Fibroblast of skin of scalp (primary cell): ENCODE measurements at regions not wholly inside any gene's neighbourhood (a gene's known extent, or its start where the extent isn't known, plus 50 kb on each side); places are given as distances from the start of the nearest gene placed in this dataset.
"Not testable (repeated sequence)": the region's sequence is repeated elsewhere in the genome, so short reads cannot be mapped to it uniquely, and the experiment has no call there.

Experiments used
- DNase-seq: peaks from one replicate; pipeline ENCODE4 v3.0.0-alpha.2; 2013

DNA sequence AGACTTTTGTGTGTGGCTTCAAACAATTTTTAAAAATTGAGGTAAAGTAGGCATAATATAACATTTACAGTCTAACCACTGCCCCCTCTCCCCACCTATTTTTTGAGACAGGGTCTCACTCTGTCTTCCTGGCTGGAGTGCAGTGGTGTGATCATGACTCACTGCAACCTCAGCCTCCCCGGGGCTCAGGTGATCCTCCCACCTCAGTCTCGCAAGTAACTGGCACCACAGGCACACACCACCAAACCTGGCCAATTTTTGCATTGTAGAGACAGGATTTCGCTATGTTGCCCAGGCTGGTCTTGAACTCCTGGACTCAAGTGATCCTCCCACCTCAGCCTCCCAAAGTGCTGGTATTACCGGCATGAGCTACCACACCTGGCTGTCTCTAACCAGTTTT lies 161.8 kb downstream of the GOSR1 start:
- not testable (repeated sequence) for DNase-seq

GRCh38 chr17:30631651-30632050 lies 154.4 kb downstream of the GOSR1 start:
- not testable (repeated sequence) for DNase-seq

DNA sequence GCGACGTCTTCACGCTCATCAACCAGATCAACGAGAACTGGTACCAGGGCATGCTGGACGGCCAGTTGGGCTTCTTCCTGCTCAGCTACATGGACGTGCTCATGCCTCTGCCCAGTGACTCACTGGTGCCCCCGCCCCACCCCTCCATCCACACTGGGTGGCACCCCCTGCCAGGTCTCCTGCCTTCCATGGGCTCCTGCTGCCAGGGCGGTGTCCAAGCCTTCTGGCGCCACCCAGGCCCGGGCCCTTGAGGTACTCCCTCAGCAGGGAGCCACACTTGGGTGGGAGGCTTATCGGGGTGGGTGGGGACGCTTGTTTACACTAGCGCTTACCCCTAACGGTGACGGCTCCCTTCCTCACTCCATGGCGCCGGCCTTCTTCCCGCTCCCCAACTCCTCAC lies 148.2 kb downstream of the GOSR1 start:
- DNase-seq: not testable (repeated sequence)

GRCh38 chr17:30624180-30624579 lies 147.0 kb downstream of the GOSR1 start:
- not testable (repeated sequence) for DNase-seq

GRCh38 chr17:30609682-30610081 lies 132.5 kb downstream of the GOSR1 start:
- DNase-seq: not testable (repeated sequence)

DNA sequence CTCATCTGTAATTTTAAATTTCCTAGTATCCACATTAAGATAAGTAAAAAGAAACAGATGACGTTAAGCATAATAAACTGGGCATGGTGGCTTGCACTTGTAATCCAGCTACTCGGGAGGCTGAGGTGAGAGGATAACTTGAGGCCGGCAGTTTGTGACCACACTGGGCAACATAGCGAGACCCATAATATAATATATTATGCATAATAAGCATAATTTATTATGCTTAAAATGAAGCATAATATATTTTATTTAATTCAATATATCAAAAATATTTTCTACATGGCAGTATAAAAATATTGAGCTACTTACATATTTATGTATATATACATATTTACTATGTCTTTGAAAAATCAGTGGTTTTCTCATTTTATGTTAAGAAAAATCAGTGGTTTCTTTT lies 128.3 kb downstream of the GOSR1 start:
- DNase-seq: no peak

GRCh38 chr17:30605027-30605426 lies 127.8 kb downstream of the GOSR1 start:
- DNase-seq: no peak

- DNase-seq: not testable (repeated sequence)
Measured at GRCh38 chr17:30602396-30602795, 125.2 kb downstream of the GOSR1 start.

DNA sequence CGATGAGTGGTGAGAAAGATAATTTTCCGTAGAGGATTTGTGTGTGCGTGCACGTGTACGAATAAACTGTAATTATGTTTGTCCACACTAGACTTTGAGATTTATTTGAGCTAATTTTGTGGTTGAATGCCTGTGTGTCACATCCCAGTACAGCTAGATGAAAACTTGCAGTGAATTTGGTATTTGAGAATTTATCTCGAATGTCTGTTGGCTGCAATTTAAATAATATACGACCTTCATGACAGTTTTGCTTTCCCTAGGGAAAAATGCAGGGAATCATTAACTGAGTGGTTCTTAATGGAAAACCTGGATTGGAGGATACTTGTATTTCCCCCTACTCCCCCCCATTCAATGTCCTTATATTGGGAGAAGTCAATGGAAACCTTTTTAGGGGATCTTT lies 124.8 kb downstream of the GOSR1 start:
- DNase-seq: not testable (repeated sequence)

DNA sequence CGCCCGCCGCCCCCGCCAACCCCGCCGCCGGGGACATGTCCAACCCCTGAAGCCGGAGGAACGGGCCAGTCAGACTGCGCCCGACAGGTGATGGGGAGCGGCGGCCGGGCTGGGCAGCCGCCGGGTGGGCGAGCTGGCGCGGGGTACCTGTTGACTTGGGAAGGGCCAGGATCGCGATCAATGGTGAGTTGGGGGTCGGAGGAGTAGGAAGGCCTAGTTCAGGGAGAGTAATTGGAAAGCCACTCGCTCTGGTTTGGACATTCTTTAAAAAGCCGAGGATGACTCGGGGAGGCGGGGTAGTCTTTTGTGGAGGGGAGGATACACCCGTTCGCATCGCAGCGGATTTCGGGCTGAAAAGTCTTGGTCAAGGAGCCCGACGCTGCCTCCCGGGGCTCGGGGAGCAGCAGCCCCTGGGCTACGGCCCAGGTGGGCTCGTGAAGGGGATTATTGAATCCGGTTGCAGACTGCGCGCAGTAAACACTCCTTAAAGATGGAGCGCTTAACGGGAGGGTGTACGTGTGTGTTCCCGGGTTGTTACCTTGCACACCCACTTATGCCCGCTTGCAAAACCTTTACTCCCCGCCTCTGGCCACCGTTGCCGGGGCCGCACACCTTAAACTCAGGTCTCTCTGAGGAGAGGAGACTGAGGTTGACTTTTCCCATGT lies 123.8 kb downstream of the GOSR1 start:
- DNase-seq: peak; percentile 17

GRCh38 chr17:30600060-30600829 lies 123.0 kb downstream of the GOSR1 start:
- peak; percentile 84 for DNase-seq

- DNase-seq: no peak
Measured at GRCh38 chr17:30599428-30600059, 122.3 kb downstream of the GOSR1 start.

GRCh38 chr17:30597776-30598288 lies 120.6 kb downstream of the GOSR1 start:
- no peak for DNase-seq

GRCh38 chr17:30596948-30597775 lies 120.0 kb downstream of the GOSR1 start:
- DNase-seq: not testable (repeated sequence)

DNA sequence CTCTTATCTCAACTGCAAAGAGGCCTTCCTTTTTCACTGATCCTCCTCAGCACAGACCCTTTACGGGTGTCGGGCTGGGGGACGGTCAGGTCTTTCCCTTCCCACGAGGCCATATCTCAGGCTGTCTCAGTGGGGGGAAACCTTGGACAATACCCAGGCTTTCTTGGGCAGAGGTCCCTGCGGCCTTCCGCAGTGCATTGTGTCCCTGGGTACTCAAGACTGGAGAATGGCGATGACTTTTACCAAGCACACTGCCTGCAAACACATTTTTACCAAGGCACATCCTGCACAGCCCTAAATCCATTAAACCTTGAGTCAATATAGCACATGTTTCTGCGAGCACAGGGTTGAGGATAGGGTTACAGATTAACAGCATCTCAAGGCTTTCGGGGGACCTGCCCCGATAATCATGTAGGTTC lies 117.8 kb downstream of the GOSR1 start:
- DNase-seq: not testable (repeated sequence)

- no peak for DNase-seq
Measured at GRCh38 chr17:30594223-30594952, 117.2 kb downstream of the GOSR1 start.

DNA sequence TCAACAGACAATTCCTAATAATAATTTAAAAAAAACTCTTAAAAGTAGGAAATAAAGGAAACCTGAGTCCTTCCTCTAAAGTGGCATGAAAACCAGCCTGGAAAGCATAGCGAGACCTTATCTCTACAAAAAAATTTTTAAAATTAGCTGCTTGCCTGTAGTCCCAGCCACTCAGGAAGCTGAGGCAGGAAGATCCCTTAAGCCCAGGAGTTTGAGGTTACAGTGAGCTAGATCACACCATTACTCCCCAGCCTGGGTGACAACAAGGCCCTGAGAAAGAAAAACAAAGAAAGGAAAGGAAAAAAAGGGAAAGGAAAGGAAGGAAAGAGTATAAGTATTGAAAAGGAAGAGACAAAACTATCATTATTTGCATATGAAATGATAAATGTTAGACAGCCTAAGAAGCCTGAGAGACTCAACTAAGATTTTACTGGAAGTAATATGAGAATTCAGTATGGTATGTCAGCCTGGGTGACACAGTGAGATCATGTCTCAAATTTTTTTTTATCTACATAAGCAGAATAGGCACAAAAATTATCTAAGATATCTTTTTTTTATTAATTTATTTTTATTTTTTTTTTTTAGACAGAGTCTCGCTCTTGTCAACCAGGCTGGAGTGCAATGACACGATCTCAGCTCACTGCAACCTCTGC lies 113.0 kb downstream of the GOSR1 start:
- peak; percentile 30 for DNase-seq

DNA sequence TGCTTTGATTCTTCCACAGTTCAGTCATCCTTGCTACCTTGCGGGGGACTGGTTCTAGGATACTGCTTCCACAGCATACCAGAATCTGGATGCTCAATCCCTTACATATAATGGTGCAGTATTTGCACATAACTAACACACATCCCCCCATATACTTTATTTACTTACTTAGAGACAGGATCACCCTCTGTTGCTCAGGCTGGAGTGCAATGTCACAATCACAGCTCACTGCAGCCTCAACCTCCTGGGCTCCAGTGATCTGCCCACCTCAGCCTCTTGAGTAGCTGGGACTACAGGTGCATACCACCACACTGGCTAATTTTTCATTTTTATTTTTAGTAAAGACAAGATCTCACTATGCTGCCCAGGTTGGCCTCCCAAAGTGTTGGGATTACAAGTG lies 112.2 kb downstream of the GOSR1 start:
- DNase-seq: no peak

- DNase-seq: no peak
Measured at GRCh38 chr17:30588798-30589247, 111.6 kb downstream of the GOSR1 start.

DNA sequence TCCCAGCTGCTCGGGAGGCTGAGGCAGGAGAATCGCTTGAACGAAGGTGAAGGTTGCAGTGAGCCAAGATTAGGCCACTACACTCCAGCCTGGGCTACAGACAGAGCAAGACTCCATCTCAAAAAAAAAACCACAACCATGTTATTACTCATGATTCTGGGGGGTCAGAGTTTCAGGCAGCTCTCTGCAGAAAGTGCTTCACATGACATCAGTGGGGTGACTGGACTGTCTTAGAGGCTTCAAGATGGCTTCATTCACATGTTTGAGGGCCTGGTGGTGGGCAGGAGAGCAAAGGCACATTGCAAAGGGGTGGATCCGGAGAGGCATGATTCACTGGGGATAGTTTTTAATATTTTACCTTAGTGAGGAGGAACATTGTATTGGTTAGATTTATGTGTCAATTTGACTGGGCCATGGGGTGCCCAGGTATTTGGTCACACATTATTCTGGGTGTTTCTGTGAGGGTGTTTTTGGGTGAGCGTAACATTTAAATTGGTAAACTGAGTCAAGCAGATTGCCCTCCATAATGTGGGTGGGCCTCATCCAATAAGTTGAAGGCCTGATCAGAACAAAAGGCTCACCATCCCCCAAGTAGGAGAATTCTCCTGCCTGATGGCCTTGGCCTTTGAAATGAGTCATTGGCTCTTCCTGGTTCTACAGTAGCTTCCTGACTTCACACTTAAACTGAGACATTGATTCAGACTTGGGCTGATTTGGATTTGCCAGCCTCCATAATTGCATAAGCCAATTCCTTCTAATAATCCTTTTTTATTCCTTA lies 109.8 kb downstream of the GOSR1 start:
- DNase-seq: peak; percentile 75
